Left ventricle myocardium superior (tissue), 1 donor: ENCODE measurements at regions not wholly inside any gene's neighbourhood (a gene's known extent, or its start where the extent isn't known, plus 50 kb on each side); places are given as distances from the start of the nearest gene placed in this dataset.

Source experiments
- ATAC-seq: fragments of 200-7000 bp; cut with Tn5 transposase; one replicate; pipeline ENCODE4 v1.9.1; 2020; ENCODE audit warnings: mild to moderate bottlenecking, moderate library complexity
- DNase-seq: peaks from one replicate; pipeline ENCODE4 v3.0.0-alpha.2; 2020
- intact Hi-C: fragments of 100-400 bp; cut with micrococcal nuclease; formaldehyde crosslinking; loops from one replicate; pipeline ENCODE4 v1.11.0; 2022
- donor health status: DM: no; HTN: yes; CAD: no; lungs with severe emphysema.

GRCh38 chr12:27907766-27908165 lies 64.8 kb downstream of the PTHLH start:
- ATAC-seq: no peak
- DNase-seq: no peak
- intact Hi-C loops: no loop called here

- intact Hi-C loops: no loop called here
- no peak for DNase-seq
- ATAC-seq: no peak
Measured at GRCh38 chr12:27906658-27907473, 65.7 kb downstream of the PTHLH start.

GRCh38 chr12:27906127-27906500 lies 66.4 kb downstream of the PTHLH start:
- ATAC-seq: no peak
- intact Hi-C loops: no loop called here
- DNase-seq: no peak

GRCh38 chr12:27905285-27906126 lies 67.0 kb downstream of the PTHLH start:
- no peak for DNase-seq
- intact Hi-C loops: no loop called here
- ATAC-seq: no peak

GRCh38 chr12:27902651-27903050 lies 69.9 kb downstream of the PTHLH start:
- DNase-seq (no peak), ATAC-seq (no peak)
- intact Hi-C loops: no loop called here

GRCh38 chr12:27901959-27902358 lies 70.6 kb downstream of the PTHLH start:
- ATAC-seq (peak; percentile 47), DNase-seq (no peak)
- intact Hi-C loops: no loop called here

- ATAC-seq: no peak
- intact Hi-C loops: no loop called here
- no peak for DNase-seq
Measured at GRCh38 chr12:27900920-27901879, 71.3 kb downstream of the PTHLH start.

GRCh38 chr12:27899151-27899661 lies 73.3 kb downstream of the PTHLH start:
- ATAC-seq: no peak
- intact Hi-C loops: no loop called here

GRCh38 chr12:27898022-27898421 lies 74.5 kb downstream of the PTHLH start:
- no peak for ATAC-seq
- intact Hi-C loops: no loop called here
- no peak for DNase-seq

More at GRCh38 chr12:27899151-27899661, 73.3 kb downstream of the PTHLH start:
- no peak for DNase-seq

GRCh38 chr12:27896419-27896990 lies 76.0 kb downstream of the PTHLH start:
- ATAC-seq (no peak), DNase-seq (no peak)
- intact Hi-C loops: no loop called here

GRCh38 chr12:27894309-27894708 lies 78.2 kb downstream of the PTHLH start:
- intact Hi-C loops: no loop called here
- ATAC-seq: no peak
- no peak for DNase-seq

- ATAC-seq (no peak), DNase-seq (no peak)
- intact Hi-C loops: no loop called here
Measured at GRCh38 chr12:27879708-27880107, 92.8 kb downstream of the PTHLH start.

GRCh38 chr12:27875677-27876076 lies 95.6 kb upstream of the MANSC4 start:
- ATAC-seq: no peak
- intact Hi-C loops: no loop called here
- no peak for DNase-seq

- DNase-seq (no peak), ATAC-seq (no peak)
- intact Hi-C loops: no loop called here
Measured at GRCh38 chr12:27873010-27873409, 93.0 kb upstream of the MANSC4 start.

- DNase-seq (no peak), ATAC-seq (no peak)
- intact Hi-C loops: no loop called here
Measured at GRCh38 chr12:27871946-27872345, 91.9 kb upstream of the MANSC4 start.

- intact Hi-C loops: no loop called here
- ATAC-seq: no peak
- no peak for DNase-seq
Measured at GRCh38 chr12:27870939-27871338, 90.9 kb upstream of the MANSC4 start.

- intact Hi-C loops: no loop called here
- peak; percentile 95 for ATAC-seq
- DNase-seq: peak; percentile 80
Measured at GRCh38 chr12:27869567-27869966, 89.5 kb upstream of the MANSC4 start.

GRCh38 chr12:27868139-27868538 lies 88.1 kb upstream of the MANSC4 start:
- intact Hi-C loops: no loop called here
- DNase-seq (no peak), ATAC-seq (no peak)
